Neuronal stem cell (in vitro differentiated cells): ENCODE measurements at regions not wholly inside any gene's neighbourhood (a gene's known extent, or its start where the extent isn't known, plus 50 kb on each side); places are given as distances from the start of the nearest gene placed in this dataset.
"Not testable (repeated sequence)": the region's sequence is repeated elsewhere in the genome, so short reads cannot be mapped to it uniquely, and the experiment has no call there.

Experiments
- DNase-seq: peaks from one replicate; pipeline ENCODE4 v3.0.0-alpha.2; 2013; ENCODE audit warnings: low spot score
- H2AFZ ChIP-seq: one replicate; pipeline ENCODE4 v1.6.1; 2013; ENCODE audit warnings: mild to moderate bottlenecking, low read length, inconsistent platforms
- H2AK5ac ChIP-seq: 2 replicates; pipeline ENCODE4 v1.6.1; 2013; ENCODE audit warnings: low read depth, mild to moderate bottlenecking, inconsistent platforms, low read length, moderate library complexity, mixed read lengths
- H2BK120ac ChIP-seq: 2 replicates; pipeline ENCODE4 v1.6.1; 2013; ENCODE audit warnings: low read depth, mild to moderate bottlenecking, inconsistent platforms, low read length, moderate library complexity, mixed read lengths
- H2BK12ac ChIP-seq: one replicate; pipeline ENCODE4 v1.6.1; 2013; ENCODE audit warnings: low read length, inconsistent platforms
- H2BK15ac ChIP-seq: 2 replicates; pipeline ENCODE4 v1.6.1; 2013; ENCODE audit warnings: mild to moderate bottlenecking, low read length, inconsistent platforms, mixed read lengths
- H2BK5ac ChIP-seq: one replicate; pipeline ENCODE4 v1.6.1; 2013; ENCODE audit warnings: inconsistent platforms, mild to moderate bottlenecking, low read length, moderate library complexity
- H3K14ac ChIP-seq: one replicate; pipeline ENCODE4 v1.6.1; 2013; ENCODE audit warnings: low read length, inconsistent platforms
- H3K18ac ChIP-seq: 2 replicates; pipeline ENCODE4 v1.6.1; 2013; ENCODE audit warnings: low read length, inconsistent platforms
- H3K23ac ChIP-seq: 2 replicates; pipeline ENCODE4 v1.6.1; 2013; ENCODE audit warnings: low read depth, mild to moderate bottlenecking, mixed read lengths, low read length, inconsistent platforms; ENCODE audit not compliant: poor library complexity
- H3K27ac ChIP-seq: replicated peaks from 3 replicates; pipeline ENCODE4 v1.5.1; 2013; ENCODE audit warnings: low read length, inconsistent platforms
- H3K27me3 ChIP-seq, 3 experiments: 2 replicates each; pipeline ENCODE4 v1.6.1; 2013; ENCODE audit warnings: low read length in 3 of 3, mild to moderate bottlenecking in 2 of 3, inconsistent platforms in 1 of 3, low read depth in 1 of 3, mixed read lengths in 1 of 3, moderate library complexity in 1 of 3; ENCODE audit not compliant: control insufficient read depth in 3 of 3, insufficient read depth in 3 of 3
- H3K36me3 ChIP-seq, 2 donors: replicated peaks in 1 of 2; 2 replicates each; pipeline ENCODE4 v1.6.1; 2013; ENCODE audit warnings: low read length in 2 of 2; ENCODE audit not compliant: control insufficient read depth in 2 of 2, insufficient read depth in 2 of 2
- H3K4ac ChIP-seq: 2 replicates; pipeline ENCODE4 v1.6.1; 2013; ENCODE audit warnings: inconsistent platforms, mild to moderate bottlenecking, low read length, moderate library complexity
- H3K4me1 ChIP-seq, 2 donors: 1 replicate in 1 of 2; 2 replicates in 1 of 2; pipeline ENCODE4 v1.6.1; 2013; ENCODE audit warnings: low read length in 2 of 2, low read depth in 1 of 2; ENCODE audit not compliant: control insufficient read depth in 2 of 2, insufficient read depth in 1 of 2
- H3K4me2 ChIP-seq: one replicate; pipeline ENCODE4 v1.6.1; 2013; ENCODE audit warnings: mild to moderate bottlenecking, low read length, inconsistent platforms; ENCODE audit not compliant: insufficient read depth, poor library complexity, severe bottlenecking
- H3K4me3 ChIP-seq, 2 donors: 2 replicates each; pipeline ENCODE4 v1.5.1; 2013; ENCODE audit warnings: low read length in 2 of 2, mild to moderate bottlenecking in 2 of 2, inconsistent platforms in 1 of 2, moderate library complexity in 1 of 2
- H3K79me1 ChIP-seq: one replicate; pipeline ENCODE4 v1.6.1; 2013; ENCODE audit warnings: low read depth, mild to moderate bottlenecking, inconsistent platforms, low read length, moderate library complexity
- H3K9ac ChIP-seq: one replicate; pipeline ENCODE4 v1.6.1; 2013; ENCODE audit warnings: mild to moderate bottlenecking, low read depth, low read length, inconsistent platforms; ENCODE audit not compliant: poor library complexity
- H3K9me3 ChIP-seq, 2 donors: replicated peaks in 1 of 2; 2 replicates each; pipeline versions ENCODE3 to v1.6.1; 2013; ENCODE audit warnings: low read length in 2 of 2, mild to moderate bottlenecking in 2 of 2, inconsistent platforms in 1 of 2, low read depth in 1 of 2, mixed read lengths in 1 of 2, moderate library complexity in 1 of 2; ENCODE audit not compliant: control insufficient read depth in 2 of 2, insufficient read depth in 1 of 2
- H4K8ac ChIP-seq: one replicate; pipeline ENCODE4 v1.6.1; 2013; ENCODE audit warnings: low read depth, mild to moderate bottlenecking, inconsistent platforms, low read length, moderate library complexity
- H4K91ac ChIP-seq: one replicate; pipeline ENCODE4 v1.6.1; 2013; ENCODE audit warnings: low read length, low read depth, mild to moderate bottlenecking, inconsistent platforms; ENCODE audit not compliant: poor library complexity
- WGBS, 2 donors: extraction: QIAGEN DNeasy Blood & Tissue Kit; methylation state at CpG; one replicate each; pipeline ENCODE4 v1.1.7; 2013; ENCODE audit warnings: missing lambda C conversion rate in 2 of 2, mixed read lengths in 1 of 2; ENCODE audit not compliant: insufficient read length in 2 of 2, insufficient replicate concordance in 1 of 2; ENCODE audit errors: extremely low coverage in 2 of 2; 5-methylcytosine and 5-hydroxymethylcytosine counted together

DNA sequence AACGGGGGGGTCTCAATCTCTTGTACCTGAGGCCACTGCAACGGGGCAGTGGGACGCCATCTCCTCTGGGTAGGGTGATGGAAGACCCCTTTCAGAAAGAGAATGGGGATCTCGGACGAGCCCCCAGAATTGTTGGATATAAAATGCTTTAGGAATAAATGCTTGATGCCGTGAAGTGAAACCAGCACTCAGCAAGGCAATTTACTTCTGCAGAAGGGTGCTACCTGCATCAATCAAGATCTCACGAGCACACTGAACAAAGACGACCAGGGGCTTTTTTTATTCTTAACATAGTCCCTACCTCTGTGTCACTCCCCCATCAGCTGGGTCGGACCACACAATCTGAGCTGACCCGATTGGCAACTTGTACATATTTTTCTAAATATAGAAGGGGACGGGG lies 203.6 kb upstream of the TBX18 start:
- H3K9me3 ChIP-seq: peaks cover 0 to 9% of the 10 kb centered on the region in 2 donors
- H3K9ac ChIP-seq: no peak overlapping the region
- no peak overlapping the region for H4K91ac ChIP-seq
- H3K14ac ChIP-seq: no peak overlapping the region
- H3K27me3 ChIP-seq: no peaks in the 10 kb centered on the region
- no peak overlapping the region for H2BK120ac ChIP-seq
- H3K27ac ChIP-seq: no peak overlapping the region
- no peaks in the 10 kb centered on the region for H3K4me1 ChIP-seq
- H2AFZ ChIP-seq: peak overlapping the region; percentile 35
- H3K18ac ChIP-seq: no peak overlapping the region
- H2BK12ac ChIP-seq: no peak overlapping the region
- H2BK5ac ChIP-seq: no peak overlapping the region
- H2BK15ac ChIP-seq: no peak overlapping the region
- H3K36me3 ChIP-seq: no peaks in the 10 kb centered on the region
- no peak overlapping the region for H4K8ac ChIP-seq
- no CpG with 5 or more reads among the region's 11 CpGs for WGBS, 2 donors
- no peak for DNase-seq
- no peak overlapping the region for H3K4me2 ChIP-seq
- H3K23ac ChIP-seq: no peak overlapping the region
- H2AK5ac ChIP-seq: no peak overlapping the region
- no peak overlapping the region for H3K4ac ChIP-seq
- no peaks in the 10 kb centered on the region for H3K79me1 ChIP-seq
- no peak overlapping the region for H3K4me3 ChIP-seq

DNA sequence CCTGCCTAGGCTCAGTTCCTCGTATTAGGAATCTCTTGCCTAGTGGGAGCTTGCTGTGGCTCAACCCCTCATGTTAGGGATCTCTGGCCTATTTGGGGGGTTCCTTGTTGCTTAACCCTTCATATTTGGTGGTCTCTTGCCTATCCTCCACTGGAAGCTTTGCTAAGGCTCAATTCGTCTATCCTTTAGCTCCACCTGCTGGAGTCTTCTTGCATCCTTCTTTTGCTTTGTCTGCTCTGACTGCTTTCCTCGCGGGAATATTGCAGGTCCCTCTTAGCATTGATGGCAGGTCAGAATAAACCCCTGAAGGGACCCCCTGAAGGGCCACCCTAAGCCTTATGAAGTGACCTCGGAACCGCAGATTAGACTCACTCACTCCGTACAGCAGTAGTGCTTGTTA lies 203.0 kb upstream of the TBX18 start:
- H3K4ac ChIP-seq: no peak overlapping the region
- no peak overlapping the region for H2BK5ac ChIP-seq
- no peak overlapping the region for H4K8ac ChIP-seq
- no peaks in the 10 kb centered on the region for H3K36me3 ChIP-seq
- no peak overlapping the region for H2BK12ac ChIP-seq
- H3K14ac ChIP-seq: no peak overlapping the region
- WGBS, 2 donors: no CpG with 5 or more reads among the region's 7 CpGs
- no peak overlapping the region for H2AK5ac ChIP-seq
- H3K27ac ChIP-seq: no peak overlapping the region
- H3K9me3 ChIP-seq: peaks cover 0 to 6% of the 10 kb centered on the region in 2 donors
- no peaks in the 10 kb centered on the region for H3K79me1 ChIP-seq
- H3K27me3 ChIP-seq: no peaks in the 10 kb centered on the region
- no peak overlapping the region for H3K9ac ChIP-seq
- DNase-seq: no peak
- no peaks in the 10 kb centered on the region for H3K4me1 ChIP-seq
- H3K4me2 ChIP-seq: no peak overlapping the region
- H3K23ac ChIP-seq: no peak overlapping the region
- no peak overlapping the region for H2BK15ac ChIP-seq
- peak overlapping the region; percentile 35 for H2AFZ ChIP-seq
- no peak overlapping the region for H2BK120ac ChIP-seq
- H3K4me3 ChIP-seq: no peak overlapping the region
- no peak overlapping the region for H4K91ac ChIP-seq
- no peak overlapping the region for H3K18ac ChIP-seq

DNA sequence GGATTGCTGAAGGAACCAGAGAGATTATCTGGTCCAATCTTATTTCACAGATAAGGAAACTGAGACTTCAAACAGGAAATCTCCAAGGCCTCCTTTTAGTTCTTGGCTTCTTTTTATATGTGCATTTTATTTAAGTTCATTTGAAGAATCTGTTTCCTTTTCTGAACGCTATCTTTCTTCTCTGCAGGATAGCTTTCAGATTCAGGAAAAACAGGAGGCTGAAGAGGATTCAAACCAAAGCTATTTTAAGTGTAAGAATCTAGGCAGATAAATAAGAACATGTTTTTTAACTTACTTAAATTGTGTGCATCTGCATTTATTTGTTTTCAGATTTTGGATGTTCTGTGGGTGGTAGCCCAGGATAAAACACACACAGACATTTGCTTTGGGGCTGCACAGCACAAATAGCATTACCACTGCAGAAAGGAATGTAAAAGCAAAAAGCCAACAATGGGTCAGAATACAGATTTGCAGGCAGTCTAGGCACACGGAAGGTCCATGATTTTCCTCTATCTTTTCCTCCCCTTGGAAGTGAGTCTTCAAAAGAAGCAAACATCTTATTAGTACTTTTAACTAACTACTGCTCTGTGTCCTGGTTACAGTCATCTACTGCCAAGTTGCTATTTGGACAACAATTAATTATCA lies 188.8 kb upstream of the TBX18 start:
- no peak for DNase-seq
- Histone ChIP-seq H3K79me1 (no peaks in the 10 kb centered on the region), H3K27ac (no peak overlapping the region), H2AFZ (no peak overlapping the region), H3K36me3 (no peaks in the 10 kb centered on the region), H3K14ac (no peak overlapping the region), H2BK12ac (no peak overlapping the region), H3K4me2 (no peak overlapping the region), H3K23ac (no peak overlapping the region), H3K18ac (no peak overlapping the region), H2BK15ac (no peak overlapping the region), H4K8ac (no peak overlapping the region), H3K9me3 (no peaks in the 10 kb centered on the region), H3K4ac (no peak overlapping the region), H2BK120ac (no peak overlapping the region), H3K4me3 (no peak overlapping the region), H3K9ac (no peak overlapping the region), H2AK5ac (no peak overlapping the region), H3K4me1 (no peaks in the 10 kb centered on the region), H2BK5ac (no peak overlapping the region), H4K91ac (no peak overlapping the region), H3K27me3 (no peaks in the 10 kb centered on the region)
- no CpG with 5 or more reads among the region's 2 CpGs for WGBS, 2 donors

DNA sequence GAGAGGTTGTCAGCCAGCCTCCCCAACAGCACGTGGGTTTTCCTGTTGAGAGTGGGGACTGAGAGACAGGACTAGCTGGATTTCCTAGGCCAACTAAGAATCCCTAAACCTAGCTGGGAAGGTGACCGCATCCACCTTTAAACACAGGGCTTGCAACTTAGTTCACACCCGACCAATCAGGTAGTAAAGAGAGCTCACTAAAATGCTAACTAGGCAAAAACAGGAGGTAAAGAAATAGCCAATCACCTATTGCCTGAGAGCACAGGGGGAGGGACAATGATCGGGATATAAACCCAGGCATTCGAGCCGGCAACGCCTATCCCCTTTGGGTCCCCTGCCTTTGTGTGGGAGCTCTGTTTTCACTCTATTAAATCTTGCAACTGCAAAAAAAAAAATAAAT lies 180.5 kb upstream of the TBX18 start:
- H2AFZ ChIP-seq, H3K36me3 ChIP-seq, H3K4me3 ChIP-seq, H3K23ac ChIP-seq, H2BK15ac ChIP-seq, H3K4me2 ChIP-seq, H2BK120ac ChIP-seq, H2BK5ac ChIP-seq, H3K4me1 ChIP-seq, H3K79me1 ChIP-seq, H3K18ac ChIP-seq, DNase-seq, H3K9me3 ChIP-seq, H4K8ac ChIP-seq, H3K27me3 ChIP-seq, H3K14ac ChIP-seq, H2AK5ac ChIP-seq, H3K27ac ChIP-seq, H3K9ac ChIP-seq, H4K91ac ChIP-seq, H3K4ac ChIP-seq, H2BK12ac ChIP-seq: not testable (repeated sequence)
- WGBS, 2 donors: no CpG with 5 or more reads among the region's 7 CpGs
